ENCODE measurements at regions not wholly inside any gene's neighbourhood (a gene's known extent, or its start where the extent isn't known, plus 50 kb on each side); places are given as distances from the start of the nearest gene placed in this dataset.

- no peak for DNase-seq (ENCODE audit: low spot score)
- Histone ChIP-seq H3K4me1 (ENCODE audit: control insufficient read depth in 4 of 4, insufficient read depth in 4 of 4, low read length in 3 of 4) (no peaks in the 10 kb centered on the region), H3K4me3 (ENCODE audit: low read depth in 1 of 3, low read length in 3 of 3) (no peak overlapping the region), H3K27me3 (ENCODE audit: control insufficient read depth in 4 of 4, insufficient read depth in 4 of 4, low read length in 3 of 4) (no peaks in the 10 kb centered on the region), H3K27ac (ENCODE audit: low read depth in 1 of 2, low read length in 2 of 2) (no peak overlapping the region), H3K36me3 (ENCODE audit: control insufficient read depth in 4 of 4, insufficient read depth in 3 of 4, low read depth in 1 of 4, low read length in 3 of 4) (no peaks in the 10 kb centered on the region), H3K9me3 (ENCODE audit: control insufficient read depth in 4 of 4, low read length in 3 of 4) (peaks cover 0 to 5% (median 0%) of the 10 kb centered on the region in 4 donors), H3K9ac (ENCODE audit: low read depth in 1 of 2, low read length in 2 of 2) (no peak overlapping the region)
- 76% methylated on average over 11 of the region's 11 CpGs for WGBS
- TF ChIP-seq HNF4G (IDR thresholded peaks at IDR 0.05), result no peak
- TF ChIP-seq, protein P1, sequence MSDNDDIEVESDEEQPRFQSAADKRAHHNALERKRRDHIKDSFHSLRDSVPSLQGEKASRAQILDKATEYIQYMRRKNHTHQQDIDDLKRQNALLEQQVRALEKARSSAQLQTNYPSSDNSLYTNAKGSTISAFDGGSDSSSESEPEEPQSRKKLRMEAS (IDR thresholded peaks at IDR 0.05), result no peak
- no peak for TF ChIP-seq SP1 (IDR thresholded peaks at IDR 0.05)
- no peak for TF ChIP-seq YY1 (IDR thresholded peaks at IDR 0.05)
These were observed 642.9 kb downstream of the ZEB2 start for GRCh38 chr2:143877056-143877455.

DNA sequence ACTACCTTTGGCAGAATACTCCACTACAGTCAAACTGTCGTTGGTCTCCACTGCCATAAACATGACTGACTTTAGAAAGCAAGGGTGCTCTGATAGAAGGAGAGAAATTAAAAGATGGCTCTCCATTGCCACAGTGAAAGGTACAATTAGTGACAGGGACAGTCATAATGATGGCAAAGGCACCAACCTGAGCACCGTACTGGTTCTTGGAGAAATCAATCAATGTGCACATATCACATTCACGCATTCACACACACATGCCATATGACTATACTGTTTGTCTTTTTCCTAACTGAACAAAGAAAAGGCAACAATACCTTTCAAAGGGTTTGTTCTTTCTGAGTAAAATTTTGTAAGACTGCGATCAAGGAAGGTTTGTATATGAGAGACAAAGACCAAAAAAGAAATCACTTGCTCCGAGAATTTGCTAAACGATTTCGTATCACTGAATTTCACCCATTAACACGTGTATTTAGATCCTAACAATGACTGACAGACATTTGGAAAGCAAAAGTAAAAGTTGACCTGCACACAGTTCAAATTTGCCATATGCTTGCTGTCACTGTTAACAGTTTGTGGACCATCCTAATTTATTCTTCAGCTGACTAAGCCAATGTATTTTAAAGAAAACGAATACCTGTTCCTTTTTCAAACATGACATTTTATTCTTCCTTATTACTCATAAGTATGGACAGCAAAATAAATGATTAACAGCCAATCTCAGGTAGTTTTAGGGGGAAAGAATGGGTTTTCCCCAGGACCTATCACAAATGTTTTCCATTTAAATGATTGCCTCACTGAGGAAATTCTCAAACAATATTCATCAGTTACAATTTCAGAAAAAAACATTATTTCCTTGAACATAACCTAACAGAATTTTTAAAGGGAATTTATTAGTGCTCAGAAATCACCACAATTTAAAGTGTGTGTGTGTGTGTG lies 644.4 kb downstream of the ZEB2 start:
- TF ChIP-seq SP1 (IDR thresholded peaks at IDR 0.05), result no peak
- TF ChIP-seq, protein P2, sequence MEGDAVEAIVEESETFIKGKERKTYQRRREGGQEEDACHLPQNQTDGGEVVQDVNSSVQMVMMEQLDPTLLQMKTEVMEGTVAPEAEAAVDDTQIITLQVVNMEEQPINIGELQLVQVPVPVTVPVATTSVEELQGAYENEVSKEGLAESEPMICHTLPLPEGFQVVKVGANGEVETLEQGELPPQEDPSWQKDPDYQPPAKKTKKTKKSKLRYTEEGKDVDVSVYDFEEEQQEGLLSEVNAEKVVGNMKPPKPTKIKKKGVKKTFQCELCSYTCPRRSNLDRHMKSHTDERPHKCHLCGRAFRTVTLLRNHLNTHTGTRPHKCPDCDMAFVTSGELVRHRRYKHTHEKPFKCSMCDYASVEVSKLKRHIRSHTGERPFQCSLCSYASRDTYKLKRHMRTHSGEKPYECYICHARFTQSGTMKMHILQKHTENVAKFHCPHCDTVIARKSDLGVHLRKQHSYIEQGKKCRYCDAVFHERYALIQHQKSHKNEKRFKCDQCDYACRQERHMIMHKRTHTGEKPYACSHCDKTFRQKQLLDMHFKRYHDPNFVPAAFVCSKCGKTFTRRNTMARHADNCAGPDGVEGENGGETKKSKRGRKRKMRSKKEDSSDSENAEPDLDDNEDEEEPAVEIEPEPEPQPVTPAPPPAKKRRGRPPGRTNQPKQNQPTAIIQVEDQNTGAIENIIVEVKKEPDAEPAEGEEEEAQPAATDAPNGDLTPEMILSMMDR (IDR thresholded peaks at IDR 0.05; ENCODE audit: low read depth, low read length, missing input control), result no peak
- TF ChIP-seq, protein P3, sequence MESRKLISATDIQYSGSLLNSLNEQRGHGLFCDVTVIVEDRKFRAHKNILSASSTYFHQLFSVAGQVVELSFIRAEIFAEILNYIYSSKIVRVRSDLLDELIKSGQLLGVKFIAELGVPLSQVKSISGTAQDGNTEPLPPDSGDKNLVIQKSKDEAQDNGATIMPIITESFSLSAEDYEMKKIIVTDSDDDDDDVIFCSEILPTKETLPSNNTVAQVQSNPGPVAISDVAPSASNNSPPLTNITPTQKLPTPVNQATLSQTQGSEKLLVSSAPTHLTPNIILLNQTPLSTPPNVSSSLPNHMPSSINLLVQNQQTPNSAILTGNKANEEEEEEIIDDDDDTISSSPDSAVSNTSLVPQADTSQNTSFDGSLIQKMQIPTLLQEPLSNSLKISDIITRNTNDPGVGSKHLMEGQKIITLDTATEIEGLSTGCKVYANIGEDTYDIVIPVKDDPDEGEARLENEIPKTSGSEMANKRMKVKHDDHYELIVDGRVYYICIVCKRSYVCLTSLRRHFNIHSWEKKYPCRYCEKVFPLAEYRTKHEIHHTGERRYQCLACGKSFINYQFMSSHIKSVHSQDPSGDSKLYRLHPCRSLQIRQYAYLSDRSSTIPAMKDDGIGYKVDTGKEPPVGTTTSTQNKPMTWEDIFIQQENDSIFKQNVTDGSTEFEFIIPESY (IDR thresholded peaks at IDR 0.05), result no peak
- no peak for TF ChIP-seq FOXA1 (IDR thresholded peaks at IDR 0.05)
- TF ChIP-seq, protein P4, sequence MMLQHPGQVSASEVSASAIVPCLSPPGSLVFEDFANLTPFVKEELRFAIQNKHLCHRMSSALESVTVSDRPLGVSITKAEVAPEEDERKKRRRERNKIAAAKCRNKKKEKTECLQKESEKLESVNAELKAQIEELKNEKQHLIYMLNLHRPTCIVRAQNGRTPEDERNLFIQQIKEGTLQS (IDR thresholded peaks at IDR 0.05), result no peak
- Histone ChIP-seq H3K9ac (ENCODE audit: low read depth in 1 of 2, low read length in 2 of 2) (no peak overlapping the region), H3K27ac (ENCODE audit: low read depth in 1 of 2, low read length in 2 of 2) (no peak overlapping the region), H3K4me1 (ENCODE audit: control insufficient read depth in 4 of 4, insufficient read depth in 4 of 4, low read length in 3 of 4) (no peaks in the 10 kb centered on the region), H3K27me3 (ENCODE audit: control insufficient read depth in 4 of 4, insufficient read depth in 4 of 4, low read length in 3 of 4) (no peaks in the 10 kb centered on the region), H3K9me3 (ENCODE audit: control insufficient read depth in 4 of 4, low read length in 3 of 4) (peaks cover 0 to 11% (median 0%) of the 10 kb centered on the region in 4 donors), H3K4me3 (ENCODE audit: low read depth in 1 of 3, low read length in 3 of 3) (no peak overlapping the region), H3K36me3 (ENCODE audit: control insufficient read depth in 4 of 4, insufficient read depth in 3 of 4, low read depth in 1 of 4, low read length in 3 of 4) (no peaks in the 10 kb centered on the region)
- 71% methylated on average over 9 of the region's 9 CpGs for WGBS
- no peak for DNase-seq (ENCODE audit: low spot score)

GRCh38 chr2:143873886-143874285 lies 646.0 kb downstream of the ZEB2 start:
- H3K27me3 ChIP-seq (ENCODE audit: control insufficient read depth in 4 of 4, insufficient read depth in 4 of 4, low read length in 3 of 4), result no peaks in the 10 kb centered on the region
- no peak overlapping the region for H3K9ac ChIP-seq (ENCODE audit: low read depth in 1 of 2, low read length in 2 of 2)
- no peaks in the 10 kb centered on the region for H3K4me1 ChIP-seq (ENCODE audit: control insufficient read depth in 4 of 4, insufficient read depth in 4 of 4, low read length in 3 of 4)
- no peak overlapping the region for H3K27ac ChIP-seq (ENCODE audit: low read depth in 1 of 2, low read length in 2 of 2)
- H3K4me3 ChIP-seq (ENCODE audit: low read depth in 1 of 3, low read length in 3 of 3), result no peak overlapping the region
- TF ChIP-seq REST (IDR thresholded peaks at IDR 0.05) (no peak), JUND (IDR thresholded peaks at IDR 0.05) (no peak), NR2F2 (IDR thresholded peaks at IDR 0.05) (no peak), YY1 (IDR thresholded peaks at IDR 0.05) (no peak)
- TF ChIP-seq, protein P2 (IDR thresholded peaks at IDR 0.05; ENCODE audit: low read depth, low read length, missing input control), result no peak
- TF ChIP-seq, protein P1 (IDR thresholded peaks at IDR 0.05), result no peak
- WGBS, result 92% methylated on average over 3 of the region's 3 CpGs
- peaks cover 0 to 11% (median 2%) of the 10 kb centered on the region in 4 donors for H3K9me3 ChIP-seq (ENCODE audit: control insufficient read depth in 4 of 4, low read length in 3 of 4)
- H3K36me3 ChIP-seq (ENCODE audit: control insufficient read depth in 4 of 4, insufficient read depth in 3 of 4, low read depth in 1 of 4, low read length in 3 of 4), result no peaks in the 10 kb centered on the region
- DNase-seq (ENCODE audit: low spot score), result no peak
